Esophagus squamous epithelium (tissue), 5 donors: ENCODE measurements at regions not wholly inside any gene's neighbourhood (a gene's known extent, or its start where the extent isn't known, plus 50 kb on each side); places are given as distances from the start of the nearest gene placed in this dataset.

ENCODE experiments used
- DNase-seq: peaks from one replicate; lab custom pipeline; 2025; lab: John Stamatoyannopoulos, UW
- H3K27ac ChIP-seq, 4 donors: fragments of 200-600 bp; sonication (generic); one replicate each; pipeline ENCODE4 v1.5.1; 2016 to 2019; ENCODE audit warnings: mild to moderate bottlenecking in 1 of 4
- H3K27me3 ChIP-seq, 4 donors: fragments of 200-600 bp; sonication (generic); 1 replicate in 3 of 4; 2 replicates in 1 of 4; pipeline versions ENCODE4 v1.5.1 to v1.6.0; 2017 to 2021; ENCODE audit warnings: antibody characterized with exemption in 1 of 4
- H3K36me3 ChIP-seq, 3 donors: fragments of 200-600 bp; sonication (generic); one replicate each; pipeline ENCODE4 v1.5.1; 2016 to 2019
- H3K4me1 ChIP-seq, 3 donors: fragments of 200-600 bp; sonication (generic); one replicate each; pipeline ENCODE4 v1.5.1; 2017 to 2019
- H3K4me3 ChIP-seq, 4 donors: fragments of 200-600 bp; sonication (generic); 1 replicate in 3 of 4; 2 replicates in 1 of 4; pipeline ENCODE4 v1.5.1; 2016 to 2019; ENCODE audit warnings: mild to moderate bottlenecking in 2 of 4, moderate library complexity in 1 of 4
- H3K9me3 ChIP-seq, 3 donors: fragments of 200-600 bp; sonication (generic); one replicate each; pipeline ENCODE4 v1.5.1; 2016 to 2019
- POLR2A ChIP-seq, 4 donors: fragments of 450-650 bp; IDR thresholded peaks; one replicate each; pipeline ENCODE4 v1.6.1; 2017; ENCODE audit warnings: antibody characterized with exemption in 4 of 4, mild to moderate bottlenecking in 4 of 4, moderate library complexity in 3 of 4
- WGBS, 2 donors: methylation state at CpG; one replicate each; pipeline ENCODE4 v1.1.5; 2018; 5-methylcytosine and 5-hydroxymethylcytosine counted together
- intact Hi-C: fragments of 100-400 bp; cut with DNase I; formaldehyde crosslinking; loops from one replicate; pipeline ENCODE4 v1.15.0; 2022
- TF ChIP-seq, protein P1 (sequence below), 6 experiments: fragments of 450-650 bp in 4 of 6; fragments of 200-600 bp in 2 of 6; sonication (generic) in 2 of 6; IDR thresholded peaks; one replicate each; pipeline ENCODE4 v1.5.1; 2016 to 2019; ENCODE audit warnings: antibody characterized with exemption in 6 of 6, mild to moderate bottlenecking in 4 of 6, moderate library complexity in 4 of 6
- donor health status: DM: yes; HTN: yes; CAD: no.

- intact Hi-C loops: no loop called here
- WGBS, 2 donors: 83 to 96% methylated on average over 2 to 3 of the region's 3 CpGs
- Histone ChIP-seq H3K27ac (no peak overlapping the region), H3K27me3 (no peaks in the 10 kb centered on the region), H3K9me3 (peaks cover 0 to 16% (median 4%) of the 10 kb centered on the region in 3 donors), H3K36me3 (no peaks in the 10 kb centered on the region), H3K4me1 (no peaks in the 10 kb centered on the region), H3K4me3 (no peak overlapping the region)
- TF ChIP-seq, protein P1, sequence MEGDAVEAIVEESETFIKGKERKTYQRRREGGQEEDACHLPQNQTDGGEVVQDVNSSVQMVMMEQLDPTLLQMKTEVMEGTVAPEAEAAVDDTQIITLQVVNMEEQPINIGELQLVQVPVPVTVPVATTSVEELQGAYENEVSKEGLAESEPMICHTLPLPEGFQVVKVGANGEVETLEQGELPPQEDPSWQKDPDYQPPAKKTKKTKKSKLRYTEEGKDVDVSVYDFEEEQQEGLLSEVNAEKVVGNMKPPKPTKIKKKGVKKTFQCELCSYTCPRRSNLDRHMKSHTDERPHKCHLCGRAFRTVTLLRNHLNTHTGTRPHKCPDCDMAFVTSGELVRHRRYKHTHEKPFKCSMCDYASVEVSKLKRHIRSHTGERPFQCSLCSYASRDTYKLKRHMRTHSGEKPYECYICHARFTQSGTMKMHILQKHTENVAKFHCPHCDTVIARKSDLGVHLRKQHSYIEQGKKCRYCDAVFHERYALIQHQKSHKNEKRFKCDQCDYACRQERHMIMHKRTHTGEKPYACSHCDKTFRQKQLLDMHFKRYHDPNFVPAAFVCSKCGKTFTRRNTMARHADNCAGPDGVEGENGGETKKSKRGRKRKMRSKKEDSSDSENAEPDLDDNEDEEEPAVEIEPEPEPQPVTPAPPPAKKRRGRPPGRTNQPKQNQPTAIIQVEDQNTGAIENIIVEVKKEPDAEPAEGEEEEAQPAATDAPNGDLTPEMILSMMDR (IDR thresholded peaks at IDR 0.05): no peak
- no peak for TF ChIP-seq POLR2A (IDR thresholded peaks at IDR 0.05)
- no peak for DNase-seq
Measured at GRCh38 chr2:104595576-104595975, 258.3 kb upstream of the POU3F3 start.

GRCh38 chr2:104597942-104598341, 256.0 kb upstream of the POU3F3 start:
- H3K9me3 ChIP-seq: peaks cover 0 to 4% (median 0%) of the 10 kb centered on the region in 3 donors
- H3K36me3 ChIP-seq: no peaks in the 10 kb centered on the region
- H3K27ac ChIP-seq: no peak overlapping the region
- H3K27me3 ChIP-seq: no peaks in the 10 kb centered on the region
- DNase-seq: no peak
- no peak overlapping the region for H3K4me3 ChIP-seq
- TF ChIP-seq, protein P1 (IDR thresholded peaks at IDR 0.05): no peak
- no peak for TF ChIP-seq POLR2A (IDR thresholded peaks at IDR 0.05)
- H3K4me1 ChIP-seq: no peaks in the 10 kb centered on the region
- intact Hi-C loops: no loop called here
- 74 to 78% methylated on average over 2 of the region's 2 CpGs for WGBS, 2 donors

DNA sequence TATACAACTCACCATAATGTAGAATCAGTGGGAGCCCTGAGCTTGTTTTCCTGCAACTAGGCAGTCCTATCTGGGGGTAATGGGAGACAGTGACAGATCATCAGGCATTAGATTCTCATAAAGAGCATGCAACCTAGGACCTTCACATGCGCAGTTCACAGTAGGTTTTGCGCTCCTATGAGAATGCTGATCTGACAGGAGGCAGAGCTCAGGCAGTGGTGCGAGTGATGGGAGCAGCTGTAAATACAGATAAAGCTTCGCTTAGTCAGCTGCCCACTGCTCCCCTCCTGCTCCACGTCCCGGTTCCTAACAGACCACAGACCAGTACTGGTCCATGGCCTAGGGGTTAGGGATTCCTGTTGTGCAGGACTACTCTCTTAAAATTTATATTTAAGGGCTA, 255.3 kb upstream of the POU3F3 start:
- no peaks in the 10 kb centered on the region for H3K27me3 ChIP-seq
- WGBS, 2 donors: 83 to 97% methylated on average over 6 of the region's 6 CpGs
- intact Hi-C loops: no loop called here
- no peak overlapping the region for H3K27ac ChIP-seq
- no peaks in the 10 kb centered on the region for H3K4me1 ChIP-seq
- TF ChIP-seq, protein P1 (IDR thresholded peaks at IDR 0.05): no peak
- no peak for TF ChIP-seq POLR2A (IDR thresholded peaks at IDR 0.05)
- no peak overlapping the region for H3K4me3 ChIP-seq
- peaks cover 0 to 4% (median 0%) of the 10 kb centered on the region in 3 donors for H3K9me3 ChIP-seq
- no peak for DNase-seq
- H3K36me3 ChIP-seq: no peaks in the 10 kb centered on the region

GRCh38 chr2:104599787-104600510, 254.0 kb upstream of the POU3F3 start:
- Histone ChIP-seq H3K4me3 (no peak overlapping the region), H3K27me3 (no peaks in the 10 kb centered on the region), H3K27ac (no peak overlapping the region), H3K9me3 (peaks cover 0 to 5% (median 4%) of the 10 kb centered on the region in 3 donors), H3K36me3 (no peaks in the 10 kb centered on the region), H3K4me1 (no peaks in the 10 kb centered on the region)
- intact Hi-C loops: no loop called here
- 62 to 71% methylated on average over 2 of the region's 2 CpGs for WGBS, 2 donors
- DNase-seq: no peak
- TF ChIP-seq, protein P1 (IDR thresholded peaks at IDR 0.05): no peak
- no peak for TF ChIP-seq POLR2A (IDR thresholded peaks at IDR 0.05)

- peaks cover 0 to 13% (median 4%) of the 10 kb centered on the region in 3 donors for H3K9me3 ChIP-seq
- no peaks in the 10 kb centered on the region for H3K36me3 ChIP-seq
- no peaks in the 10 kb centered on the region for H3K27me3 ChIP-seq
- WGBS, 2 donors: 65 to 69% methylated on average over 1 of the region's 1 CpG
- intact Hi-C loops: no loop called here
- TF ChIP-seq, protein P1 (IDR thresholded peaks at IDR 0.05): no peak
- no peak for TF ChIP-seq POLR2A (IDR thresholded peaks at IDR 0.05)
- H3K4me3 ChIP-seq: no peak overlapping the region
- H3K27ac ChIP-seq: no peak overlapping the region
- H3K4me1 ChIP-seq: no peaks in the 10 kb centered on the region
- DNase-seq: no peak
Measured at GRCh38 chr2:104606056-104606455, 247.9 kb upstream of the POU3F3 start.
